ENCODE measurements at regions not wholly inside any gene's neighbourhood (a gene's known extent, or its start where the extent isn't known, plus 50 kb on each side); places are given as distances from the start of the nearest gene placed in this dataset.

DNA sequence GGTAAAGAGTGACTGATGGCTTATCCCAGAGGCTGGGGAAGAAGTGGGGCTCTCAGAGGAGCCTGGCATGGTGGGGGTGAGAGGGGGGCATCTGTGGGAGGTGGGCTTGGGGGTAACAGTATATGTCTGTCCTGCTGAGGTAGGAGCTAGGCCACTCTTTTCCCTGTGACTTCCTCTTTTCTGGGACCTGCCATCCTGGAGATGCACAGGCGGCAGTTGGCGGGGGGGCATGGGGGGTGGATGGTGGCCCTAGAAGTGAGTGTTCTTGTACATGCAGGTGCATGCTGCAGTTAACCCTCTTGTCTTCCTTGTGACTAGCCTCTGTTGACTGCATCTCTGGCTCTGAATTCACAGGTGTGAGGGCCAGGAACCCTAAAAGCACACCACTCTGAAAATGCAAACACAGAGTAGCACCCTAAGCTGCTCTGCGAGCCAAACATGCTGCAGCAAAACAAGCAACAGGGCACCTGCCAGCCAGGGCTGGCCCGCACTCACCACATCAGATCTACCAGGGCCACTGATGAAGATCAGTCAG, 123.8 kb upstream of the SHB start:
- H3K9me2 ChIP-seq (replicated peaks; ENCODE audit: control insufficient read depth, low read length): no peaks in the 10 kb centered on the region
- H3F3A ChIP-seq (ENCODE audit: control insufficient read depth, insufficient read depth): no peaks in the 10 kb centered on the region
- no peaks in the 10 kb centered on the region for H3K79me2 ChIP-seq (ENCODE audit: control insufficient read depth, low read length)
- H3K4me3 ChIP-seq (ENCODE audit: low read length): no peak overlapping the region
- peaks cover 6% of the 10 kb centered on the region for H3K27me3 ChIP-seq (ENCODE audit: control insufficient read depth, low read length)
- no peaks in the 10 kb centered on the region for H3K9me3 ChIP-seq (ENCODE audit: control insufficient read depth, insufficient read depth, low read length)
- TF ChIP-seq, protein P1, sequence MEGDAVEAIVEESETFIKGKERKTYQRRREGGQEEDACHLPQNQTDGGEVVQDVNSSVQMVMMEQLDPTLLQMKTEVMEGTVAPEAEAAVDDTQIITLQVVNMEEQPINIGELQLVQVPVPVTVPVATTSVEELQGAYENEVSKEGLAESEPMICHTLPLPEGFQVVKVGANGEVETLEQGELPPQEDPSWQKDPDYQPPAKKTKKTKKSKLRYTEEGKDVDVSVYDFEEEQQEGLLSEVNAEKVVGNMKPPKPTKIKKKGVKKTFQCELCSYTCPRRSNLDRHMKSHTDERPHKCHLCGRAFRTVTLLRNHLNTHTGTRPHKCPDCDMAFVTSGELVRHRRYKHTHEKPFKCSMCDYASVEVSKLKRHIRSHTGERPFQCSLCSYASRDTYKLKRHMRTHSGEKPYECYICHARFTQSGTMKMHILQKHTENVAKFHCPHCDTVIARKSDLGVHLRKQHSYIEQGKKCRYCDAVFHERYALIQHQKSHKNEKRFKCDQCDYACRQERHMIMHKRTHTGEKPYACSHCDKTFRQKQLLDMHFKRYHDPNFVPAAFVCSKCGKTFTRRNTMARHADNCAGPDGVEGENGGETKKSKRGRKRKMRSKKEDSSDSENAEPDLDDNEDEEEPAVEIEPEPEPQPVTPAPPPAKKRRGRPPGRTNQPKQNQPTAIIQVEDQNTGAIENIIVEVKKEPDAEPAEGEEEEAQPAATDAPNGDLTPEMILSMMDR (IDR thresholded peaks at IDR 0.05; ENCODE audit: low read depth, low read length, poor library complexity, severe bottlenecking): no peak
- no peak for TF ChIP-seq EZH2phosphoT487 (IDR thresholded peaks at IDR 0.05; ENCODE audit: borderline replicate concordance, low read length)
- no peak overlapping the region for H3K27ac ChIP-seq (ENCODE audit: low read depth, low read length)
- H3K4me2 ChIP-seq (ENCODE audit: low read length): no peak overlapping the region
- no peaks in the 10 kb centered on the region for H4K20me1 ChIP-seq (ENCODE audit: control insufficient read depth, insufficient read depth, low read depth, low read length)
- H3K4me1 ChIP-seq (ENCODE audit: control insufficient read depth, low read length): no peaks in the 10 kb centered on the region
- no peaks in the 10 kb centered on the region for H3K36me3 ChIP-seq (ENCODE audit: control insufficient read depth, low read length)

DNA sequence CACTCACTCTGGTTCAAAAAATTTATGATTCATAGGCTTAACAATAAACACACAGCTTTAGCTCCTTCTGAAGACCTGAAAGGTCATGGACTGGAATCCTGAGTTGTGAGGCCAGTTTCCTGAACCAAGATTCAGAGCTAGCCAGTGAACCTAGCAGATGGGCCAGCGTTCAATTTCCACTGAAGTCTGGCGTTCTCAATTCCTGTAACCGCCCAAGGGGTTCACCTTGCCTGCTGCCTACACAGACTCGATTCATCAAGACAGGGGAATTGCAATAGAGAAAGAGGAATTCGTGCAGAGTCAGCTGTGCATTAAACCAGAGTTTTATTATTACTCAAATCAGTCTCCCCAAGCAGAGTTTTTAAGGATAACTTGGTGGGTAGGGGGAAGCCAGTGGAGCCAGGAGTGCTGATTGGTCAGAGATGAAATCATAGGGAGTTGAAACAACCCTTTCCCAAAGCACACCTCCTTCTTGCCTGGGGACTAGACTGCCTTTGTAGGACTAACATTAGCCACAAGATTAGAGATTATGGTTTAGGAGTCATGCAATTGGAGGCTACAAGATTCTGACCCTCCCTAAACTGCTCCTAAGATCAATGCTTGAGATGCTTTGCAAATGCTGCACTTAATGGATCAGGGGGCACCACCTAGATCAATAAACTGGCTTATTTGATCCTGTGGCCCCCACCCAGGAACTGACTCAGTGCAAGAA, 117.5 kb upstream of the SHB start:
- Histone ChIP-seq H3K36me3 (ENCODE audit: control insufficient read depth, low read length) (no peaks in the 10 kb centered on the region), H3K27ac (ENCODE audit: low read depth, low read length) (no peak overlapping the region), H3K4me3 (ENCODE audit: low read length) (no peak overlapping the region), H3K4me1 (ENCODE audit: control insufficient read depth, low read length) (peaks cover 18% of the 10 kb centered on the region), H3K27me3 (ENCODE audit: control insufficient read depth, low read length) (peaks cover 9% of the 10 kb centered on the region), H3K79me2 (ENCODE audit: control insufficient read depth, low read length) (no peaks in the 10 kb centered on the region), H4K20me1 (ENCODE audit: control insufficient read depth, insufficient read depth, low read depth, low read length) (no peaks in the 10 kb centered on the region), H3K9me2 (replicated peaks; ENCODE audit: control insufficient read depth, low read length) (no peaks in the 10 kb centered on the region), H3K9me3 (ENCODE audit: control insufficient read depth, insufficient read depth, low read length) (no peaks in the 10 kb centered on the region), H3K4me2 (ENCODE audit: low read length) (no peak overlapping the region), H3F3A (ENCODE audit: control insufficient read depth, insufficient read depth) (no peaks in the 10 kb centered on the region)
- TF ChIP-seq, protein P1 (IDR thresholded peaks at IDR 0.05; ENCODE audit: low read depth, low read length, poor library complexity, severe bottlenecking): no peak
- no peak for TF ChIP-seq EZH2phosphoT487 (IDR thresholded peaks at IDR 0.05; ENCODE audit: borderline replicate concordance, low read length)

DNA sequence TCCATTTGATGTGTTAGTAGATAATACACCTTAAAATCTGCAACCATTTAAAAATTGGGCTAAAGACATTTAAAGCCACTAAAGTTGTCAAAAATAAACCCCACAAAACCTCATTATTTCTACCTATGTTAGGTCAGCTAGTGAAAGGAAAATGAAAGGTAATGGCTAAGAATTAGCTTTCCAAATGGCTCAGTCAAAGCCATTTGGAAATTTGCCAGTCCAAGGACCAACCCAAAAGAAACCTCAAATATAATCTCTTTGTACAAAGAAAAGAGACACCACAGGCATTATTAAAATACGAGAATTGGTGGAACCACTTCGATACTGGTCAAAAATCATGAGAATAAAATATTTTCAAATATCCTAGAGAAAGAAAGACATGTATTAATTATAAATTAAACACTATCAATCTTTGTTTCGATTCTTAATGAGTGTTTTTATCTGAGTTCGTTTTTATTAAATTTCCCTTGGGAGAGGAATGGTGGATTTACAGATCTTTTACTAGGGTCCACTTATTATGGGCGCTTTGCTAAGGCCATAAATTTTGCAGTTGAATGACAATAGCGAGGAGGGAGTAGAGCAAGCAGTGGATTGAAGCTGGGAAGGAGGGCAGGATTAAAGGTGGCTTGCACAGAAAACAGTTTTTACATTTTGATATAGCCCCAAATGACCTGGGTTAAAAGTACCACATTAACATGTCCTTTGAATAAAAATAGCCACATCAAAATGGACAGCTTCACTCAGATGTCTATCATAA, 116.8 kb upstream of the SHB start:
- H3K4me2 ChIP-seq (ENCODE audit: low read length): no peak overlapping the region
- H3K27ac ChIP-seq (ENCODE audit: low read depth, low read length): no peak overlapping the region
- H3K9me3 ChIP-seq (ENCODE audit: control insufficient read depth, insufficient read depth, low read length): no peaks in the 10 kb centered on the region

More for the DNA sequence above, 116.8 kb upstream of the SHB start:
- no peaks in the 10 kb centered on the region for H3K9me2 ChIP-seq (replicated peaks; ENCODE audit: control insufficient read depth, low read length)
- no peaks in the 10 kb centered on the region for H3F3A ChIP-seq (ENCODE audit: control insufficient read depth, insufficient read depth)
- H3K27me3 ChIP-seq (ENCODE audit: control insufficient read depth, low read length): peaks cover 9% of the 10 kb centered on the region
- no peaks in the 10 kb centered on the region for H3K36me3 ChIP-seq (ENCODE audit: control insufficient read depth, low read length)
- TF ChIP-seq, protein P1 (IDR thresholded peaks at IDR 0.05; ENCODE audit: low read depth, low read length, poor library complexity, severe bottlenecking): no peak
- TF ChIP-seq EZH2phosphoT487 (IDR thresholded peaks at IDR 0.05; ENCODE audit: borderline replicate concordance, low read length): no peak
- H3K4me1 ChIP-seq (ENCODE audit: control insufficient read depth, low read length): peaks cover 25% of the 10 kb centered on the region
- H4K20me1 ChIP-seq (ENCODE audit: control insufficient read depth, insufficient read depth, low read depth, low read length): no peaks in the 10 kb centered on the region
- H3K79me2 ChIP-seq (ENCODE audit: control insufficient read depth, low read length): no peaks in the 10 kb centered on the region
- no peak overlapping the region for H3K4me3 ChIP-seq (ENCODE audit: low read length)
